Astrocyte of the cerebellum (primary cell): ENCODE measurements at regions not wholly inside any gene's neighbourhood (a gene's known extent, or its start where the extent isn't known, plus 50 kb on each side); places are given as distances from the start of the nearest gene placed in this dataset.

Experiments
- DNase-seq: peaks from one replicate; pipeline ENCODE4 v3.0.0-alpha.2; 2011; ENCODE audit warnings: low read depth
- H3K4me3 ChIP-seq: 2 replicates; pipeline ENCODE4 v1.5.1; 2011; ENCODE audit warnings: mild to moderate bottlenecking, low read depth, low read length, moderate library complexity
- in situ Hi-C: cut with HindIII; loops from 2 replicates; pipeline ENCODE4 v1.10.0; 2017; ENCODE audit warnings: low sequenced_read_pairs
- TF ChIP-seq, protein P1 (sequence below): IDR thresholded peaks from 2 replicates; pipeline ENCODE4 v1.5.1; 2012; ENCODE audit warnings: low read length, low read depth, moderate library complexity, mild to moderate bottlenecking; ENCODE audit errors: missing control alignments

DNA sequence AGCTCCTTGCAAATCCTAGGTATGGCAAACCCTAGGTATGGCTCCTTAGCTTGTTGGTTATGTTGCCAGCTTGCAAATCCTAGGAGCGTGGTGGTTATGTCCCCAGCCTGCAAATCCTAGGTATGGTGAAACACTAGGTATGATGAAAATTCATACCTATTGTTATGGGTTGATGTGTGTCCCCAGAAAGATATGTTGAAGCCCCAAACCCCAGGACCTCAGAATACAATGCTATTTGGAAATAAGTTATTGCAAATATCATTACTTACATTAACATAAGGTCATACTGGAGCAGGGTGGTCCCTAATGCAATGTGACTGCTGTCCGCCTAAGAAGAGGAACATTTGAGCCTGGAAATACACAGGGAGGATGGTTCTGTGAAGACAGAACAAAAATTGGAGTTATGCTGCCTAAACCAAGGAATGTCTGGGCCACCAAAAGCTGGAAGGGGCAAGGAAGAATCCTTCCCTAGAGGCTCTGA, 220.8 kb downstream of the MYCN start:
- no peak overlapping the region for H3K4me3 ChIP-seq
- in situ Hi-C loops: no loop called here
- DNase-seq: no peak
- TF ChIP-seq, protein P1, sequence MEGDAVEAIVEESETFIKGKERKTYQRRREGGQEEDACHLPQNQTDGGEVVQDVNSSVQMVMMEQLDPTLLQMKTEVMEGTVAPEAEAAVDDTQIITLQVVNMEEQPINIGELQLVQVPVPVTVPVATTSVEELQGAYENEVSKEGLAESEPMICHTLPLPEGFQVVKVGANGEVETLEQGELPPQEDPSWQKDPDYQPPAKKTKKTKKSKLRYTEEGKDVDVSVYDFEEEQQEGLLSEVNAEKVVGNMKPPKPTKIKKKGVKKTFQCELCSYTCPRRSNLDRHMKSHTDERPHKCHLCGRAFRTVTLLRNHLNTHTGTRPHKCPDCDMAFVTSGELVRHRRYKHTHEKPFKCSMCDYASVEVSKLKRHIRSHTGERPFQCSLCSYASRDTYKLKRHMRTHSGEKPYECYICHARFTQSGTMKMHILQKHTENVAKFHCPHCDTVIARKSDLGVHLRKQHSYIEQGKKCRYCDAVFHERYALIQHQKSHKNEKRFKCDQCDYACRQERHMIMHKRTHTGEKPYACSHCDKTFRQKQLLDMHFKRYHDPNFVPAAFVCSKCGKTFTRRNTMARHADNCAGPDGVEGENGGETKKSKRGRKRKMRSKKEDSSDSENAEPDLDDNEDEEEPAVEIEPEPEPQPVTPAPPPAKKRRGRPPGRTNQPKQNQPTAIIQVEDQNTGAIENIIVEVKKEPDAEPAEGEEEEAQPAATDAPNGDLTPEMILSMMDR: no peak

DNA sequence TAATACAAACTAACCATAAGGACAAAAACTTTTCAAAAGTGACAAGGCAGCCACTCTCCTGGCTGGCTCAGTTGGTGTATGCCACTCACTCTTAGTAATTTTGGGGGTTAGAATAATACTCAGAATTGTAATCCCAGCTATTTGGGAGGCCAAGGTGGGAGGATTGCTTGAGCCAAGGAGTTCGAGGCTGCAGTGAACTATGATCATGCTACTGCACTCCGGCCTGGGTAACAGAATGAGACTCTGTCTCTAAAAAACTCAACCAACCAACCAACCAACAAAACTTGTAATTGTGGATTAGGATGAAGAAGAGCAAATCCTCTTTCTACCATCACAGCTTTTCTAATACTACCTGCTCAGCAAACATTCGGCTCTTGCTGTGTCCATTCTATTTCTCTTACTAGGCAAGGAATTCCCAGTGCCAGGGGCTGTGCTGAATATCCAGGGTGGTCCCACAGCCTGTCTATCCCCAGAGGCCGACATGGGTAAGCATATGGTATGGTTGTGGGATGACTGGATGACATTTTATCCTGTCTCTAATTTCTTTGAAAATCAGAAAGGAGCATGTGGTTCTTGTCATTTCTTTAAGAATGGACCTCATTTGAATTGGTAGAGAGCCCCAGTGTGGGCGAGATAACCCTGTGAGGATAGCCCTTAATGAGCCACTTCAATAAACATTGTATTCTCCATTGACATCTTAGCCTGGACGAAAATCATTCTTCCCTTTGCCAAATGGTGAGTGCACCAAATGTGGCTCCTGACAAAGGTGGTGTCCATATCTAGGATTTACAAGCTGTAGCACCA, 220.1 kb downstream of the MYCN start:
- in situ Hi-C loops: no loop called here
- TF ChIP-seq, protein P1: no peak
- no peak for DNase-seq
- H3K4me3 ChIP-seq: no peak overlapping the region

DNA sequence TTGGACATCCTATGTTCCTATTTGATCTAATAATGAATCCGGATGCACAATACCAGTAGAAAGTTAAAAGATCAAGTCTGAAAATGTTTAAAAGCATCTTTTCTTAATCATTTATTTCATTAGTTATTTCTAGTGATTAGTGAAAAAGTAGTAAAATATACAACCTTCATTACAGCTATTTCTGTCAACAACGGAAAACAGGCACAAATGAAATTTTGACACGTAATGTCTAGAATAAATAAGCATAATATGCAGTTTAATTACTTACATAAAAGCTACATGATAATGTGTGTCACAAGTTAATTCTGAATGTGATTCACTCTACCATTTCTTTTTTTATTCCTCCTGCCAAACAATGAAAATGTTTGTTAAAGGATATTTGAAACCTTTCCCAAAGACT, 216.1 kb downstream of the MYCN start:
- in situ Hi-C loops: no loop called here
- TF ChIP-seq, protein P1: no peak
- no peak for DNase-seq
- H3K4me3 ChIP-seq: no peak overlapping the region

DNA sequence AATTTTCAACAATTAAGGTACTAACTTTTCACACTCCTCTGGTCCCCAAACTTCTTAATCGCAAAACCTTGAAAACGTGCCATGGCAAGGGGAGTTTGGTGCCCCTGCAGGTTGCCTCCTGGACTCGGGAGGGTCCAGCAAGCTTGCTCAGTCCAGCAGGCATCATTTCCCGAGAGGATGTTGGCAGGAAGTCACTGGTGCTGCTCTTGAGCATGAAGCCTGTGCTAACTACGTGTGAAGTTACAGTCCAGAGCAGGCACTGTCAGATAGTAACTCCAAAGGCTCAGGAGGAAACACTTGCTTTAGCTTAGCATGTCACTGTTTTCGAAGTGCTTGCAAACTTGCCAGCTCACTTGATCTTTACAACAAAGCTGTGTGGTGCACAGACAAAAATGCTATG, 215.4 kb downstream of the MYCN start:
- no peak for DNase-seq
- in situ Hi-C loops: no loop called here

DNA sequence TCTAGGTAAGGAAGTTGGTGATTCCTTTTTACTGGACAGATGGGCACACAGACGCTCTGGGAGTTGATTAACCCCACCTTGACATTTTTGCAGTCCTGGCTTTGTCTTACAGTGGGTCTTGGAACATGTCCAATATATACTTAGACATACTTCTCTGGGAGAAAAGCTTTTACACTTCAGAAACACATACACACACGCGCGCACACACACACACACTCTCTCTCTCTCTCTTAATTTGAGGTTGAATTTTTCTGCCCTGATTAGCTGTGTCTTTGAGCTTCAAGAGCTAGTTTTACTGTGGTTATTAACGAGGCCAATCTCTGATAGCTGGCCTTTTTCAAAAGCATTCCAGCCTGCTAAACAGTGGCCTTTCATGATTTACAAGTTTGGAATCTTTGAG, 215.0 kb downstream of the MYCN start:
- no peak overlapping the region for H3K4me3 ChIP-seq
- no peak for DNase-seq
- TF ChIP-seq, protein P1: no peak
- in situ Hi-C loops: no loop called here

More for the DNA sequence above, 215.4 kb downstream of the MYCN start:
- TF ChIP-seq, protein P1: no peak
- no peak overlapping the region for H3K4me3 ChIP-seq

DNA sequence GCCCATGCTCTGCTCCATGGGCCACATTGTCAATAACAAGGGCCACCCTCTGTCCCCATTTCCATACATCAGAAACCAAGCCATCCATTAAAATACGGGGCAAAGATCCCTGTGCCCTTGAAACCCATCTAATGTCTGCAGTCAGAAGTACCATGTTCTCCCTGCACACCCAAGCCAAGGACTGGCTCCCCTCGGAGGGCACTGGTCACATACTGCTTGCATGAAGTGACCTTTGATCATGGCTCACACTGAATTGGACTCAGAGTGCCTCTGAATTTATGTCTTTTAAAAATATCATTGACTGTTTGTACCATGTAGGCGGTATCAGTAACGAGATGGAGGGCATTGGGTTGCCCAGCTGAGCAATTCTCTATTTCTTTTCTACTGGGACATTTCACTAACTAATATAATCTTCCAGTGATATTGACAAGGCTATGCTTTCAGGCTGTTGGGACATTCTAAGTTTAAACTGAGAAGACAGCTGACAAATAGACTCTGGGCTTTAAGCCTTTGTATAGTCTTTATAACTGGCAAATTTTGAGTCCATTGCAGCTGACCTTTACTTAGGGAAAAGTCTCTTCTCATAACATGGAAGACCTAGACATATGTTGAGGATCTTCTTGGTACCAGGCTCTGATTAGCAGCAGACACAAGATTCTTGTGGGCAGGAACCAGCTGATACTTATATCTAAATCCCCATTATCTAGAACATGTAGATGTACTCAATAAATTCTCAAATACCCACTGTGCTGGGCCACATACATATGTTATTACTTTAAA, 214.3 kb downstream of the MYCN start:
- DNase-seq: no peak
- H3K4me3 ChIP-seq: no peak overlapping the region
- in situ Hi-C loops: no loop called here
- TF ChIP-seq, protein P1: no peak
